H1 (cell line): ENCODE measurements at regions not wholly inside any gene's neighbourhood (a gene's known extent, or its start where the extent isn't known, plus 50 kb on each side); places are given as distances from the start of the nearest gene placed in this dataset.

Experiments used
- CEBPB ChIP-seq: IDR thresholded peaks from 2 replicates; pipeline ENCODE4 v1.6.1; 2012; ENCODE audit warnings: low read depth, low read length
- MAFK ChIP-seq: IDR thresholded peaks from 2 replicates; pipeline ENCODE4 v1.6.1; 2012; ENCODE audit warnings: low read depth, mild to moderate bottlenecking, improper control_type of control experiment, low read length
- POLR2A ChIP-seq, 2 experiments: IDR thresholded peaks; 1 replicate in 1 of 2; 2 replicates in 1 of 2; pipeline ENCODE4 v1.6.1; 2011; ENCODE audit warnings: low read depth in 2 of 2, low read length in 2 of 2, mild to moderate bottlenecking in 2 of 2; ENCODE audit errors: control extremely low read depth in 1 of 2
- RAD21 ChIP-seq, 2 experiments: IDR thresholded peaks in 1 of 2; conservative IDR thresholded peaks in 1 of 2; 2 replicates each; pipeline ENCODE4 v1.6.1; 2011; ENCODE audit warnings: low read depth in 2 of 2, low read length in 2 of 2, improper control_type of control experiment in 1 of 2, inconsistent platforms in 1 of 2, mild to moderate bottlenecking in 1 of 2, moderate library complexity in 1 of 2
- RFX5 ChIP-seq: IDR thresholded peaks from 2 replicates; pipeline ENCODE4 v1.6.1; 2011; ENCODE audit warnings: low read depth, low read length, improper control_type of control experiment, borderline replicate concordance
- RNF2 ChIP-seq: fragments of 200-900, 300-1000 bp; sonication (generic); IDR thresholded peaks from 2 replicates; pipeline ENCODE4 v1.7.1; 2016; ENCODE audit warnings: borderline replicate concordance, low read depth, mild to moderate bottlenecking, antibody characterized with exemption, low read length; ENCODE audit not compliant: poor library complexity, severe bottlenecking; ENCODE audit errors: missing control alignments
- SIN3A ChIP-seq, 2 experiments: IDR thresholded peaks in 1 of 2; conservative IDR thresholded peaks in 1 of 2; 2 replicates each; pipeline ENCODE4 v1.6.1; 2011 to 2012; ENCODE audit warnings: low read length in 2 of 2, improper control_type of control experiment in 1 of 2, low read depth in 1 of 2, mild to moderate bottlenecking in 1 of 2
- TF ChIP-seq, protein P1 (sequence below), 3 experiments: IDR thresholded peaks; 1 replicate in 2 of 3; 2 replicates in 1 of 3; pipeline versions ENCODE4 v1.5.1 to v1.6.1; 2011; ENCODE audit warnings: low read length in 3 of 3, mild to moderate bottlenecking in 3 of 3, inconsistent platforms in 2 of 3, low read depth in 1 of 3, moderate library complexity in 1 of 3; ENCODE audit not compliant: insufficient read depth in 1 of 3; ENCODE audit errors: control extremely low read depth in 1 of 3
- TF ChIP-seq, protein P2 (sequence below): fragments of 300-600 bp; sonication (generic); IDR thresholded peaks from 2 replicates; pipeline ENCODE4 v1.7.1; 2012; ENCODE audit warnings: low read length, moderate library complexity, mild to moderate bottlenecking, inconsistent platforms; ENCODE audit not compliant: insufficient replicate concordance

GRCh38 chr13:77986713-77987112 lies 68.1 kb upstream of the EDNRB start:
- TF ChIP-seq POLR2A (IDR thresholded peaks at IDR 0.05; ENCODE audit: control extremely low read depth in 1 of 2, low read depth in 2 of 2, low read length in 2 of 2) = no peak
- TF ChIP-seq RFX5 = no peak
- no peak for TF ChIP-seq RAD21 (IDR thresholded peaks at IDR 0.05 in 1 of 2, conservative IDR thresholded peaks at IDR 0.05 in 1 of 2; ENCODE audit: low read depth in 2 of 2, low read length in 2 of 2)
- TF ChIP-seq, protein P1, sequence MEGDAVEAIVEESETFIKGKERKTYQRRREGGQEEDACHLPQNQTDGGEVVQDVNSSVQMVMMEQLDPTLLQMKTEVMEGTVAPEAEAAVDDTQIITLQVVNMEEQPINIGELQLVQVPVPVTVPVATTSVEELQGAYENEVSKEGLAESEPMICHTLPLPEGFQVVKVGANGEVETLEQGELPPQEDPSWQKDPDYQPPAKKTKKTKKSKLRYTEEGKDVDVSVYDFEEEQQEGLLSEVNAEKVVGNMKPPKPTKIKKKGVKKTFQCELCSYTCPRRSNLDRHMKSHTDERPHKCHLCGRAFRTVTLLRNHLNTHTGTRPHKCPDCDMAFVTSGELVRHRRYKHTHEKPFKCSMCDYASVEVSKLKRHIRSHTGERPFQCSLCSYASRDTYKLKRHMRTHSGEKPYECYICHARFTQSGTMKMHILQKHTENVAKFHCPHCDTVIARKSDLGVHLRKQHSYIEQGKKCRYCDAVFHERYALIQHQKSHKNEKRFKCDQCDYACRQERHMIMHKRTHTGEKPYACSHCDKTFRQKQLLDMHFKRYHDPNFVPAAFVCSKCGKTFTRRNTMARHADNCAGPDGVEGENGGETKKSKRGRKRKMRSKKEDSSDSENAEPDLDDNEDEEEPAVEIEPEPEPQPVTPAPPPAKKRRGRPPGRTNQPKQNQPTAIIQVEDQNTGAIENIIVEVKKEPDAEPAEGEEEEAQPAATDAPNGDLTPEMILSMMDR (IDR thresholded peaks at IDR 0.05; ENCODE audit: control extremely low read depth in 1 of 3, insufficient read depth in 1 of 3, low read depth in 1 of 3, low read length in 3 of 3) = no peak
- TF ChIP-seq RNF2 = no peak
- TF ChIP-seq, protein P2, sequence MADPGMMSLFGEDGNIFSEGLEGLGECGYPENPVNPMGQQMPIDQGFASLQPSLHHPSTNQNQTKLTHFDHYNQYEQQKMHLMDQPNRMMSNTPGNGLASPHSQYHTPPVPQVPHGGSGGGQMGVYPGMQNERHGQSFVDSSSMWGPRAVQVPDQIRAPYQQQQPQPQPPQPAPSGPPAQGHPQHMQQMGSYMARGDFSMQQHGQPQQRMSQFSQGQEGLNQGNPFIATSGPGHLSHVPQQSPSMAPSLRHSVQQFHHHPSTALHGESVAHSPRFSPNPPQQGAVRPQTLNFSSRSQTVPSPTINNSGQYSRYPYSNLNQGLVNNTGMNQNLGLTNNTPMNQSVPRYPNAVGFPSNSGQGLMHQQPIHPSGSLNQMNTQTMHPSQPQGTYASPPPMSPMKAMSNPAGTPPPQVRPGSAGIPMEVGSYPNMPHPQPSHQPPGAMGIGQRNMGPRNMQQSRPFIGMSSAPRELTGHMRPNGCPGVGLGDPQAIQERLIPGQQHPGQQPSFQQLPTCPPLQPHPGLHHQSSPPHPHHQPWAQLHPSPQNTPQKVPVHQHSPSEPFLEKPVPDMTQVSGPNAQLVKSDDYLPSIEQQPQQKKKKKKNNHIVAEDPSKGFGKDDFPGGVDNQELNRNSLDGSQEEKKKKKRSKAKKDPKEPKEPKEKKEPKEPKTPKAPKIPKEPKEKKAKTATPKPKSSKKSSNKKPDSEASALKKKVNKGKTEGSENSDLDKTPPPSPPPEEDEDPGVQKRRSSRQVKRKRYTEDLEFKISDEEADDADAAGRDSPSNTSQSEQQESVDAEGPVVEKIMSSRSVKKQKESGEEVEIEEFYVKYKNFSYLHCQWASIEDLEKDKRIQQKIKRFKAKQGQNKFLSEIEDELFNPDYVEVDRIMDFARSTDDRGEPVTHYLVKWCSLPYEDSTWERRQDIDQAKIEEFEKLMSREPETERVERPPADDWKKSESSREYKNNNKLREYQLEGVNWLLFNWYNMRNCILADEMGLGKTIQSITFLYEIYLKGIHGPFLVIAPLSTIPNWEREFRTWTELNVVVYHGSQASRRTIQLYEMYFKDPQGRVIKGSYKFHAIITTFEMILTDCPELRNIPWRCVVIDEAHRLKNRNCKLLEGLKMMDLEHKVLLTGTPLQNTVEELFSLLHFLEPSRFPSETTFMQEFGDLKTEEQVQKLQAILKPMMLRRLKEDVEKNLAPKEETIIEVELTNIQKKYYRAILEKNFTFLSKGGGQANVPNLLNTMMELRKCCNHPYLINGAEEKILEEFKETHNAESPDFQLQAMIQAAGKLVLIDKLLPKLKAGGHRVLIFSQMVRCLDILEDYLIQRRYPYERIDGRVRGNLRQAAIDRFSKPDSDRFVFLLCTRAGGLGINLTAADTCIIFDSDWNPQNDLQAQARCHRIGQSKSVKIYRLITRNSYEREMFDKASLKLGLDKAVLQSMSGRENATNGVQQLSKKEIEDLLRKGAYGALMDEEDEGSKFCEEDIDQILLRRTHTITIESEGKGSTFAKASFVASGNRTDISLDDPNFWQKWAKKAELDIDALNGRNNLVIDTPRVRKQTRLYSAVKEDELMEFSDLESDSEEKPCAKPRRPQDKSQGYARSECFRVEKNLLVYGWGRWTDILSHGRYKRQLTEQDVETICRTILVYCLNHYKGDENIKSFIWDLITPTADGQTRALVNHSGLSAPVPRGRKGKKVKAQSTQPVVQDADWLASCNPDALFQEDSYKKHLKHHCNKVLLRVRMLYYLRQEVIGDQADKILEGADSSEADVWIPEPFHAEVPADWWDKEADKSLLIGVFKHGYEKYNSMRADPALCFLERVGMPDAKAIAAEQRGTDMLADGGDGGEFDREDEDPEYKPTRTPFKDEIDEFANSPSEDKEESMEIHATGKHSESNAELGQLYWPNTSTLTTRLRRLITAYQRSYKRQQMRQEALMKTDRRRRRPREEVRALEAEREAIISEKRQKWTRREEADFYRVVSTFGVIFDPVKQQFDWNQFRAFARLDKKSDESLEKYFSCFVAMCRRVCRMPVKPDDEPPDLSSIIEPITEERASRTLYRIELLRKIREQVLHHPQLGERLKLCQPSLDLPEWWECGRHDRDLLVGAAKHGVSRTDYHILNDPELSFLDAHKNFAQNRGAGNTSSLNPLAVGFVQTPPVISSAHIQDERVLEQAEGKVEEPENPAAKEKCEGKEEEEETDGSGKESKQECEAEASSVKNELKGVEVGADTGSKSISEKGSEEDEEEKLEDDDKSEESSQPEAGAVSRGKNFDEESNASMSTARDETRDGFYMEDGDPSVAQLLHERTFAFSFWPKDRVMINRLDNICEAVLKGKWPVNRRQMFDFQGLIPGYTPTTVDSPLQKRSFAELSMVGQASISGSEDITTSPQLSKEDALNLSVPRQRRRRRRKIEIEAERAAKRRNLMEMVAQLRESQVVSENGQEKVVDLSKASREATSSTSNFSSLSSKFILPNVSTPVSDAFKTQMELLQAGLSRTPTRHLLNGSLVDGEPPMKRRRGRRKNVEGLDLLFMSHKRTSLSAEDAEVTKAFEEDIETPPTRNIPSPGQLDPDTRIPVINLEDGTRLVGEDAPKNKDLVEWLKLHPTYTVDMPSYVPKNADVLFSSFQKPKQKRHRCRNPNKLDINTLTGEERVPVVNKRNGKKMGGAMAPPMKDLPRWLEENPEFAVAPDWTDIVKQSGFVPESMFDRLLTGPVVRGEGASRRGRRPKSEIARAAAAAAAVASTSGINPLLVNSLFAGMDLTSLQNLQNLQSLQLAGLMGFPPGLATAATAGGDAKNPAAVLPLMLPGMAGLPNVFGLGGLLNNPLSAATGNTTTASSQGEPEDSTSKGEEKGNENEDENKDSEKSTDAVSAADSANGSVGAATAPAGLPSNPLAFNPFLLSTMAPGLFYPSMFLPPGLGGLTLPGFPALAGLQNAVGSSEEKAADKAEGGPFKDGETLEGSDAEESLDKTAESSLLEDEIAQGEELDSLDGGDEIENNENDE = no peak
- no peak for TF ChIP-seq CEBPB
- no peak for TF ChIP-seq SIN3A (conservative IDR thresholded peaks at IDR 0.05 in 1 of 2, IDR thresholded peaks at IDR 0.05 in 1 of 2; ENCODE audit: low read depth in 1 of 2, low read length in 2 of 2)
- TF ChIP-seq MAFK = no peak
